ENCODE measurements at regions not wholly inside any gene's neighbourhood (a gene's known extent, or its start where the extent isn't known, plus 50 kb on each side); places are given as distances from the start of the nearest gene placed in this dataset.
A peak's percentile ranks its signal among the peaks of the same experiment; 100 is the strongest.

DNA sequence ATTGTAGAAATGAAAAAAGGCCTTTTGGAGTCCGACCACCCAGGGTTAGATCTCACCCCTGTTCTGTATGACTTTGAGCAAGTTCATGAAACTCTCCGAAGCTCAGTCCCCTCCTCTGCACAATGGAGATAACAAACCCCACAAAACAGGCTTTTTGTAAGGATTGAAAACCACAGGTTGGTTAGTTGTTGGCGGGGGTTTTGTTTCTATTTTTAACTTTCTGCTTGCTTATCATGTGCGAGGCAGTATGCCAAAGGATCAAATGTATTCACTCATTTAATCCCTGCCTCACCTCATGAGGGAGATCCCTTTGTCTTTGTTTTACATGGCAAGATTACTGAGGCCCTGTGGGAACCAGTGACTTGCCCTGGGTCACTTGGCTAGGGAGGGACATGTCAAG, 539.1 kb downstream of the CDK5RAP2 start:
- H3K27me3 Mint-ChIP-seq = no peaks in the 10 kb centered on the region
- ChIA-PET POLR2A (interaction anchor here (0.6 kb wide), 1 partner anchor 55 kb away, joined by 3 read pairs; no protein-coding TSS in a partner anchor), CTCF (no interaction called here)
- TF ChIP-seq, protein P1, sequence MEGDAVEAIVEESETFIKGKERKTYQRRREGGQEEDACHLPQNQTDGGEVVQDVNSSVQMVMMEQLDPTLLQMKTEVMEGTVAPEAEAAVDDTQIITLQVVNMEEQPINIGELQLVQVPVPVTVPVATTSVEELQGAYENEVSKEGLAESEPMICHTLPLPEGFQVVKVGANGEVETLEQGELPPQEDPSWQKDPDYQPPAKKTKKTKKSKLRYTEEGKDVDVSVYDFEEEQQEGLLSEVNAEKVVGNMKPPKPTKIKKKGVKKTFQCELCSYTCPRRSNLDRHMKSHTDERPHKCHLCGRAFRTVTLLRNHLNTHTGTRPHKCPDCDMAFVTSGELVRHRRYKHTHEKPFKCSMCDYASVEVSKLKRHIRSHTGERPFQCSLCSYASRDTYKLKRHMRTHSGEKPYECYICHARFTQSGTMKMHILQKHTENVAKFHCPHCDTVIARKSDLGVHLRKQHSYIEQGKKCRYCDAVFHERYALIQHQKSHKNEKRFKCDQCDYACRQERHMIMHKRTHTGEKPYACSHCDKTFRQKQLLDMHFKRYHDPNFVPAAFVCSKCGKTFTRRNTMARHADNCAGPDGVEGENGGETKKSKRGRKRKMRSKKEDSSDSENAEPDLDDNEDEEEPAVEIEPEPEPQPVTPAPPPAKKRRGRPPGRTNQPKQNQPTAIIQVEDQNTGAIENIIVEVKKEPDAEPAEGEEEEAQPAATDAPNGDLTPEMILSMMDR (IDR thresholded peaks at IDR 0.05) = no peak
- H3K4me3 Mint-ChIP-seq = no peak overlapping the region
- ATAC-seq (no peak), DNase-seq (no peak)
- no peaks in the 10 kb centered on the region for H3K9me3 Mint-ChIP-seq
- intact Hi-C loops (cut with micrococcal nuclease) = no loop called here
- no peak overlapping the region for H3K27ac Mint-ChIP-seq
- no peaks in the 10 kb centered on the region for H3K4me1 Mint-ChIP-seq (ENCODE audit: low read depth)
- no peaks in the 10 kb centered on the region for H3K36me3 Mint-ChIP-seq (ENCODE audit: low read depth)

DNA sequence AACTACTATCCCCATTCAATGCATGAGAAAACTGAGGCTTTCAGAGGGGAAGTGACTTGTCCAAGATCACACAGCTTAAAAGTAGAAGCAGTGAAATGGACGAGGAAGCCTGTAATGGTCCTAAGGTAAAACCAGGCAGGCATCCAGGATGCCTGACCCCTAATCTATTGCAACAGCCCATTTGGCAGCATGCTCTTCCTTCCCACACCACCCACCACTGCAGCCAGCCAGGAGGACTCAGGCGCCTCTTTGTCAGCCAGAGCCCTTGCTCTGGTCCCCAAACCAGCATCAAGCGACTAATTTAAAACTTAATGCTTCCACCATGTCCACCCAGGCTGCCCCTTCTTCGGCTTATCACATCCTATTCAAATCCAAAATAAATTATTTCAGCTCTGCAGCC, 541.6 kb downstream of the CDK5RAP2 start:
- CTCF ChIA-PET = no interaction called here
- H3K4me3 Mint-ChIP-seq = no peak overlapping the region
- intact Hi-C loops (cut with micrococcal nuclease) = no loop called here
- H3K9me3 Mint-ChIP-seq = no peaks in the 10 kb centered on the region
- H3K27me3 Mint-ChIP-seq = no peaks in the 10 kb centered on the region
- H3K36me3 Mint-ChIP-seq (ENCODE audit: low read depth) = no peaks in the 10 kb centered on the region
- TF ChIP-seq, protein P1 (IDR thresholded peaks at IDR 0.05) = no peak
- no peak for DNase-seq
- no peaks in the 10 kb centered on the region for H3K4me1 Mint-ChIP-seq (ENCODE audit: low read depth)
- H3K27ac Mint-ChIP-seq = no peak overlapping the region
- no peak for ATAC-seq
- POLR2A ChIA-PET = no interaction called here

DNA sequence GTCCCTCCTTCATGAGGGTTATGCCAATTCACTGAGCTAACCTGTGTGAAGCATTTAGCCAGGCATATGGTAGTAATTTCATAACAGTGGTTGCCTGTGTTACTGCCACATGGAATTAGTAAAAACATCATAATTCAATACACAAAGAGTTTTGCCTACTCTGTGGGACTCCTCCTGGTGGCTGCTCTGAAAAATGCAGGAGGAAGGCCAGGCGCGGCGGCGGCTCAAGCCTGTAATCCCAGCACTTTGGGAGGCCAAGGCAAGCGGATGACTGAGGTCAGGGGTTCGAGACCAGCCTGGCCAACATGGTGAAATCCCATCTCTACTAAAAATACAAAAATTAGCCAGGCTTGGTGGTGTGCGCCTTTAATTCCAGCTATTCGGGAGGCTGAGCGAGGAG, 547.3 kb downstream of the CDK5RAP2 start:
- no peak for ATAC-seq
- TF ChIP-seq, protein P1 (IDR thresholded peaks at IDR 0.05) = peak; percentile 17
- Mint-ChIP-seq H3K4me3 (no peak overlapping the region), H3K27ac (no peak overlapping the region), H3K9me3 (no peaks in the 10 kb centered on the region), H3K4me1 (ENCODE audit: low read depth) (no peaks in the 10 kb centered on the region), H3K36me3 (ENCODE audit: low read depth) (no peaks in the 10 kb centered on the region), H3K27me3 (peaks cover 3% of the 10 kb centered on the region)
- no peak for DNase-seq
- intact Hi-C loops (cut with micrococcal nuclease) = no loop called here
- POLR2A ChIA-PET = no interaction called here
- CTCF ChIA-PET = no interaction called here

DNA sequence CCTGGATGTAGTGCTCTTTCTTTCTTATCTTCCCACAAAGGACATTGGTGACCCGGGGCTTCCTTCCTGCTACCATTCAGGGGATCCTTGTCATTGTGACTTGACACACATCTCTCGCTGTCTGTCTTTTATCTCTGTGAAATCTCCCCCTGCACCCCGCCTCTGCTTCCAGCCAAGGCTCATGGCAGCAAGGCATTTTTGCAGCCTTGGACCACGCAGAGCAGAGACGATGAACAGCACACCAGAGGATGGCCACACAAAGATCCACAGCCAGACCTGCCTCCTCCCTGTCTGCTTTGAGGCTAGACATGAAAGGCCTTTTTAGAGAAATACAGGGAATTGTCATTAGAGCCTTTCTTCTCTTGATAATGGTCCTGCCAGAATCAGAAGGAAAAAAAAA, 549.1 kb downstream of the CDK5RAP2 start:
- peaks cover 3% of the 10 kb centered on the region for H3K27me3 Mint-ChIP-seq
- POLR2A ChIA-PET = no interaction called here
- ATAC-seq (no peak), DNase-seq (no peak)
- H3K9me3 Mint-ChIP-seq = no peaks in the 10 kb centered on the region
- H3K36me3 Mint-ChIP-seq (ENCODE audit: low read depth) = no peaks in the 10 kb centered on the region
- no peaks in the 10 kb centered on the region for H3K4me1 Mint-ChIP-seq (ENCODE audit: low read depth)
- no peak overlapping the region for H3K4me3 Mint-ChIP-seq
- TF ChIP-seq, protein P1 (IDR thresholded peaks at IDR 0.05) = no peak
- CTCF ChIA-PET = no interaction called here
- no peak overlapping the region for H3K27ac Mint-ChIP-seq
- intact Hi-C loops (cut with micrococcal nuclease) = no loop called here

DNA sequence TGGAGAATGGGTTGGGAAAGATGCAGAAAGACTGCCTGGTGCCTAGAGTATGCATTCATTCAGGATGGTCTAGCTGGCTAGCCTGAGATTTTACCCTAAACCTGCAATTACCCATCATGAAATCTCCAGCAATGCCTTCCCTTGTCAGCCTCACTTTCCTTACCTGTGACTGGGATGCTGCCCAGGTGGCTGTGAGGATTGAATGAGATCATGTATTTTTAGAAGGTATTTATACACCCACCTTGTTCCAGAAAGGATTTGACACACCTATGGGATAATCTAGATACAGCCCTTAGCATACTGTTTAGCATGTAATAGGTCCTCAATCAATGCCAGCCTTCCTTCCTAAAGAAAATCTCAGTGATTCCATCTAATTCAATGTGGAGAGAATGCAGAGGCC, 561.4 kb downstream of the CDK5RAP2 start:
- ATAC-seq (no peak), DNase-seq (no peak)
- CTCF ChIA-PET = no interaction called here
- intact Hi-C loops (cut with micrococcal nuclease) = no loop called here
- no peaks in the 10 kb centered on the region for H3K4me1 Mint-ChIP-seq (ENCODE audit: low read depth)
- H3K27ac Mint-ChIP-seq = no peak overlapping the region
- H3K4me3 Mint-ChIP-seq = no peak overlapping the region
- H3K9me3 Mint-ChIP-seq = peaks cover 2% of the 10 kb centered on the region
- TF ChIP-seq, protein P1 (IDR thresholded peaks at IDR 0.05) = no peak
- POLR2A ChIA-PET = no interaction called here
- H3K36me3 Mint-ChIP-seq (ENCODE audit: low read depth) = no peaks in the 10 kb centered on the region
- no peaks in the 10 kb centered on the region for H3K27me3 Mint-ChIP-seq

All from activated CD8-positive, alpha-beta T cell treated with anti-CD3 and anti-CD28 coated beads for 36 hours (primary cell).